SW 1271 (cell line): ENCODE measurements at regions not wholly inside any gene's neighbourhood (a gene's known extent, or its start where the extent isn't known, plus 50 kb on each side); places are given as distances from the start of the nearest gene placed in this dataset.
"Not testable (repeated sequence)": the region's sequence is repeated elsewhere in the genome, so short reads cannot be mapped to it uniquely, and the experiment has no call there.

ENCODE experiments used
- DNase-seq, 2 experiments: peaks; one replicate each; lab custom pipeline; 2025; lab: John Stamatoyannopoulos, UW

- no peak for DNase-seq
These were observed 578.2 kb downstream of the MEI4 start for GRCh38 chr6:78231002-78231401.

GRCh38 chr6:78243519-78243918 lies 590.7 kb downstream of the MEI4 start:
- peak in 1 of 2 experiments; percentile 8 for DNase-seq

GRCh38 chr6:78251931-78252330 lies 599.1 kb downstream of the MEI4 start:
- no peak for DNase-seq

GRCh38 chr6:78253618-78254017 lies 600.8 kb downstream of the MEI4 start:
- no peak for DNase-seq

GRCh38 chr6:78259935-78260334 lies 607.1 kb downstream of the MEI4 start:
- no peak for DNase-seq

GRCh38 chr6:78260427-78260826 lies 606.9 kb upstream of the IRAK1BP1 start:
- not testable (repeated sequence) for DNase-seq

GRCh38 chr6:78268591-78269452 lies 598.5 kb upstream of the IRAK1BP1 start:
- DNase-seq, result no peak

- DNase-seq, result no peak
These were observed 566.5 kb upstream of the IRAK1BP1 start for GRCh38 chr6:78300885-78301284.

GRCh38 chr6:78302411-78302810 lies 564.9 kb upstream of the IRAK1BP1 start:
- no peak for DNase-seq

- peak in 1 of 2 experiments; percentile 25 for DNase-seq
These were observed 559.3 kb upstream of the IRAK1BP1 start for GRCh38 chr6:78308025-78308424.

- DNase-seq, result no peak
These were observed 545.1 kb upstream of the IRAK1BP1 start for GRCh38 chr6:78322068-78322845.

GRCh38 chr6:78324213-78324612 lies 543.1 kb upstream of the IRAK1BP1 start:
- no peak for DNase-seq

GRCh38 chr6:78340755-78341154 lies 526.6 kb upstream of the IRAK1BP1 start:
- DNase-seq, result no peak

- DNase-seq, result no peak
These were observed 521.5 kb upstream of the IRAK1BP1 start for GRCh38 chr6:78345882-78346281.

GRCh38 chr6:78347191-78347916 lies 520.0 kb upstream of the IRAK1BP1 start:
- no peak for DNase-seq

- DNase-seq, result no peak
These were observed 514.3 kb upstream of the IRAK1BP1 start for GRCh38 chr6:78353040-78353439.

GRCh38 chr6:78363688-78364087 lies 503.7 kb upstream of the IRAK1BP1 start:
- no peak for DNase-seq

- no peak for DNase-seq
These were observed 501.9 kb upstream of the IRAK1BP1 start for GRCh38 chr6:78365473-78365872.

- DNase-seq, result no peak
These were observed 490.3 kb upstream of the IRAK1BP1 start for GRCh38 chr6:78377056-78377455.

- no peak for DNase-seq
These were observed 487.4 kb upstream of the IRAK1BP1 start for GRCh38 chr6:78379982-78380381.

- DNase-seq, result no peak
These were observed 486.8 kb upstream of the IRAK1BP1 start for GRCh38 chr6:78380541-78380940.

GRCh38 chr6:78383968-78384367 lies 483.4 kb upstream of the IRAK1BP1 start:
- no peak for DNase-seq
